Sigmoid colon (tissue), 4 donors: ENCODE measurements at regions not wholly inside any gene's neighbourhood (a gene's known extent, or its start where the extent isn't known, plus 50 kb on each side); places are given as distances from the start of the nearest gene placed in this dataset.

Experiments
- CTCF ChIP-seq, 4 experiments: fragments of 450-650 bp in 3 of 4; fragments of 200-600 bp in 1 of 4; IDR thresholded peaks; one replicate each; pipeline ENCODE4 v1.5.1; 2016 to 2019; ENCODE audit warnings: antibody characterized with exemption in 4 of 4, mild to moderate bottlenecking in 3 of 4, moderate library complexity in 2 of 4
- EP300 ChIP-seq, 4 donors: sonication (generic); formaldehyde crosslinking; IDR thresholded peaks; one replicate each; pipeline ENCODE4 v1.6.1; 2017; ENCODE audit warnings: antibody characterized with exemption in 4 of 4
- POLR2A ChIP-seq, 2 donors: fragments of 450-650 bp; IDR thresholded peaks; one replicate each; pipeline ENCODE4 v1.6.1; 2016; ENCODE audit warnings: antibody characterized with exemption in 2 of 2, mild to moderate bottlenecking in 2 of 2, moderate library complexity in 2 of 2

- TF ChIP-seq POLR2A (IDR thresholded peaks at IDR 0.05): no peak
- no peak for TF ChIP-seq CTCF (IDR thresholded peaks at IDR 0.05)
- TF ChIP-seq EP300 (IDR thresholded peaks at IDR 0.05): no peak
These were observed 145.5 kb downstream of the NUF2 start for GRCh38 chr1:163467289-163467688.
